RWPE1 (cell line): ENCODE measurements at regions not wholly inside any gene's neighbourhood (a gene's known extent, or its start where the extent isn't known, plus 50 kb on each side); places are given as distances from the start of the nearest gene placed in this dataset.
"Not testable (repeated sequence)": the region's sequence is repeated elsewhere in the genome, so short reads cannot be mapped to it uniquely, and the experiment has no call there.

Source experiments
- CTCF ChIA-PET: fragments of 350-600 bp; sonication (Branson Sonifier 250); formaldehyde crosslinking; extraction: SDS; loops from one replicate; lab custom pipeline; 2021; lab: Yijun Ruan, JAX
- POLR2A ChIA-PET: fragments of 400-600 bp; formaldehyde crosslinking; extraction: SDS; loops from one replicate; lab custom pipeline; 2020; ENCODE audit warnings: antibody characterized with exemption; ENCODE audit not compliant: low non-redundant PET; lab: Yijun Ruan, JAX
- DNase-seq: peaks from one replicate; pipeline ENCODE4 v3.0.0; 2012; ENCODE audit warnings: low spot score
- H3K27ac ChIP-seq: fragments of 450-650 bp; 2 replicates; pipeline ENCODE4 v1.5.1; 2017
- CTCF ChIP-seq: fragments of 450-650 bp; conservative IDR thresholded peaks from 2 replicates; pipeline ENCODE4 v1.5.1; 2017; ENCODE audit warnings: low read depth, mild to moderate bottlenecking

GRCh38 chr6:12535586-12536314, 180.8 kb upstream of the PHACTR1 start:
- CTCF ChIA-PET: no interaction called here
- no peak overlapping the region for H3K27ac ChIP-seq
- DNase-seq: no peak
- POLR2A ChIA-PET: no interaction called here
- TF ChIP-seq CTCF: no peak

GRCh38 chr6:12536416-12536815, 180.2 kb upstream of the PHACTR1 start:
- DNase-seq: no peak
- no peak overlapping the region for H3K27ac ChIP-seq
- no peak for TF ChIP-seq CTCF
- ChIA-PET POLR2A (no interaction called here), CTCF (no interaction called here)

- TF ChIP-seq CTCF: no peak
- ChIA-PET POLR2A (no interaction called here), CTCF (no interaction called here)
- H3K27ac ChIP-seq: no peak overlapping the region
- no peak for DNase-seq
Observed at GRCh38 chr6:12537389-12537788, 179.2 kb upstream of the PHACTR1 start.

GRCh38 chr6:12538881-12539357, 177.6 kb upstream of the PHACTR1 start:
- TF ChIP-seq CTCF: no peak
- DNase-seq: no peak
- H3K27ac ChIP-seq: no peak overlapping the region
- ChIA-PET POLR2A (no interaction called here), CTCF (no interaction called here)

GRCh38 chr6:12542319-12543115, 174.1 kb upstream of the PHACTR1 start:
- CTCF ChIA-PET, POLR2A ChIA-PET, DNase-seq, H3K27ac ChIP-seq: not testable (repeated sequence)

GRCh38 chr6:12543953-12544352, 172.6 kb upstream of the PHACTR1 start:
- TF ChIP-seq CTCF: no peak
- ChIA-PET POLR2A (no interaction called here), CTCF (no interaction called here)
- no peak for DNase-seq
- no peak overlapping the region for H3K27ac ChIP-seq
